ENCODE measurements at regions not wholly inside any gene's neighbourhood (a gene's known extent, or its start where the extent isn't known, plus 50 kb on each side); places are given as distances from the start of the nearest gene placed in this dataset.

GRCh38 chr21:16580661-16581060 is 850.9 kb downstream of the USP25 start:
- WGBS (ENCODE audit: extremely low coverage, insufficient coverage, insufficient read length): no CpG with 5 or more reads among the region's 2 CpGs
- no peak overlapping the region for H3K23ac ChIP-seq (ENCODE audit: low read length)
- H3K36me3 ChIP-seq (ENCODE audit: control insufficient read depth in 1 of 2, insufficient read depth in 2 of 2, low read length in 2 of 2): no peaks in the 10 kb centered on the region

GRCh38 chr21:16583556-16583955 is 853.8 kb downstream of the USP25 start:
- WGBS (ENCODE audit: extremely low coverage, insufficient coverage, insufficient read length): no CpG with 5 or more reads among the region's 1 CpG
- no peaks in the 10 kb centered on the region for H3K79me1 ChIP-seq (ENCODE audit: low read length)
- H3K27me3 ChIP-seq (ENCODE audit: insufficient read depth, low read length): no peaks in the 10 kb centered on the region
- H3K4me2 ChIP-seq (ENCODE audit: low read length): no peak overlapping the region
- H3K18ac ChIP-seq (ENCODE audit: low read length): no peak overlapping the region
- no peaks in the 10 kb centered on the region for H3K9me3 ChIP-seq (ENCODE audit: insufficient read depth, low read depth, low read length)
- H3K79me2 ChIP-seq (ENCODE audit: control insufficient read depth, insufficient read depth, low read length, poor library complexity): no peaks in the 10 kb centered on the region
- peaks cover 4 to 5% of the 10 kb centered on the region in 2 experiments for H3K4me1 ChIP-seq (ENCODE audit: control insufficient read depth in 1 of 2, insufficient read depth in 2 of 2, low read length in 2 of 2)
- H3K4ac ChIP-seq (ENCODE audit: low read depth, low read length): no peak overlapping the region
- no peak overlapping the region for H2BK120ac ChIP-seq (ENCODE audit: insufficient read depth, low read length, poor library complexity)
- no peak overlapping the region for H3K4me3 ChIP-seq (ENCODE audit: low read depth, low read length)
- no peak overlapping the region for H2BK5ac ChIP-seq (ENCODE audit: low read depth, low read length, poor library complexity)
- no peak overlapping the region for H4K12ac ChIP-seq (ENCODE audit: low read depth, low read length)
- no peak overlapping the region for H2AFZ ChIP-seq (ENCODE audit: insufficient read depth, low read length, poor library complexity)
- no peak overlapping the region for H2BK12ac ChIP-seq (ENCODE audit: low read length)
- no peak overlapping the region for H3K27ac ChIP-seq (ENCODE audit: low read depth, low read length)
- no peak overlapping the region for H3K14ac ChIP-seq (ENCODE audit: low read length)
- no peak for DNase-seq
- no peak overlapping the region for H3K23ac ChIP-seq (ENCODE audit: low read length)
- no peak overlapping the region for H4K91ac ChIP-seq (ENCODE audit: low read depth, low read length)
- H3K36me3 ChIP-seq (ENCODE audit: control insufficient read depth in 1 of 2, insufficient read depth in 2 of 2, low read length in 2 of 2): no peaks in the 10 kb centered on the region
- H3K9ac ChIP-seq (ENCODE audit: low read length): no peak overlapping the region
- H2AK5ac ChIP-seq (ENCODE audit: low read length): no peak overlapping the region
- H4K8ac ChIP-seq (ENCODE audit: low read depth, low read length): no peak overlapping the region

More at GRCh38 chr21:16580661-16581060, 850.9 kb downstream of the USP25 start:
- Histone ChIP-seq H2BK120ac (ENCODE audit: insufficient read depth, low read length, poor library complexity) (no peak overlapping the region), H3K79me1 (ENCODE audit: low read length) (no peaks in the 10 kb centered on the region), H3K9ac (ENCODE audit: low read length) (no peak overlapping the region), H3K27me3 (ENCODE audit: insufficient read depth, low read length) (no peaks in the 10 kb centered on the region), H3K9me3 (ENCODE audit: insufficient read depth, low read depth, low read length) (no peaks in the 10 kb centered on the region), H3K18ac (ENCODE audit: low read length) (no peak overlapping the region), H2AFZ (ENCODE audit: insufficient read depth, low read length, poor library complexity) (no peak overlapping the region), H3K14ac (ENCODE audit: low read length) (no peak overlapping the region), H3K4ac (ENCODE audit: low read depth, low read length) (no peak overlapping the region), H4K91ac (ENCODE audit: low read depth, low read length) (no peak overlapping the region), H3K4me3 (ENCODE audit: low read depth, low read length) (no peak overlapping the region), H2AK5ac (ENCODE audit: low read length) (no peak overlapping the region), H3K27ac (ENCODE audit: low read depth, low read length) (no peak overlapping the region), H4K8ac (ENCODE audit: low read depth, low read length) (no peak overlapping the region), H4K12ac (ENCODE audit: low read depth, low read length) (no peak overlapping the region), H3K79me2 (ENCODE audit: control insufficient read depth, insufficient read depth, low read length, poor library complexity) (no peaks in the 10 kb centered on the region), H3K4me2 (ENCODE audit: low read length) (no peak overlapping the region), H2BK5ac (ENCODE audit: low read depth, low read length, poor library complexity) (no peak overlapping the region), H2BK12ac (ENCODE audit: low read length) (no peak overlapping the region), H3K4me1 (ENCODE audit: control insufficient read depth in 1 of 2, insufficient read depth in 2 of 2, low read length in 2 of 2) (no peaks in the 10 kb centered on the region)
- DNase-seq: no peak

GRCh38 chr21:16584756-16585155 is 855.0 kb downstream of the USP25 start:
- H3K4me3 ChIP-seq (ENCODE audit: low read depth, low read length): no peak overlapping the region
- no peak overlapping the region for H2BK120ac ChIP-seq (ENCODE audit: insufficient read depth, low read length, poor library complexity)
- no peak overlapping the region for H4K12ac ChIP-seq (ENCODE audit: low read depth, low read length)
- no peak overlapping the region for H2BK12ac ChIP-seq (ENCODE audit: low read length)
- H3K14ac ChIP-seq (ENCODE audit: low read length): no peak overlapping the region
- H3K23ac ChIP-seq (ENCODE audit: low read length): no peak overlapping the region
- no peak for DNase-seq
- no peak overlapping the region for H2BK5ac ChIP-seq (ENCODE audit: low read depth, low read length, poor library complexity)
- no peak overlapping the region for H2AK5ac ChIP-seq (ENCODE audit: low read length)
- no CpG with 5 or more reads among the region's 1 CpG for WGBS (ENCODE audit: extremely low coverage, insufficient coverage, insufficient read length)
- no peak overlapping the region for H3K27ac ChIP-seq (ENCODE audit: low read depth, low read length)
- H3K4ac ChIP-seq (ENCODE audit: low read depth, low read length): no peak overlapping the region
- H3K27me3 ChIP-seq (ENCODE audit: insufficient read depth, low read length): no peaks in the 10 kb centered on the region
- no peak overlapping the region for H4K91ac ChIP-seq (ENCODE audit: low read depth, low read length)
- H3K79me2 ChIP-seq (ENCODE audit: control insufficient read depth, insufficient read depth, low read length, poor library complexity): no peaks in the 10 kb centered on the region
- peaks cover 4 to 5% of the 10 kb centered on the region in 2 experiments for H3K4me1 ChIP-seq (ENCODE audit: control insufficient read depth in 1 of 2, insufficient read depth in 2 of 2, low read length in 2 of 2)
- no peak overlapping the region for H3K4me2 ChIP-seq (ENCODE audit: low read length)
- H3K36me3 ChIP-seq (ENCODE audit: control insufficient read depth in 1 of 2, insufficient read depth in 2 of 2, low read length in 2 of 2): no peaks in the 10 kb centered on the region
- no peaks in the 10 kb centered on the region for H3K79me1 ChIP-seq (ENCODE audit: low read length)
- H2AFZ ChIP-seq (ENCODE audit: insufficient read depth, low read length, poor library complexity): no peak overlapping the region
- no peaks in the 10 kb centered on the region for H3K9me3 ChIP-seq (ENCODE audit: insufficient read depth, low read depth, low read length)
- H3K9ac ChIP-seq (ENCODE audit: low read length): no peak overlapping the region
- H4K8ac ChIP-seq (ENCODE audit: low read depth, low read length): no peak overlapping the region
- no peak overlapping the region for H3K18ac ChIP-seq (ENCODE audit: low read length)

- Histone ChIP-seq H3K4me2 (ENCODE audit: low read length) (no peak overlapping the region), H2AFZ (ENCODE audit: insufficient read depth, low read length, poor library complexity) (no peak overlapping the region), H3K9me3 (ENCODE audit: insufficient read depth, low read depth, low read length) (no peaks in the 10 kb centered on the region), H2BK5ac (ENCODE audit: low read depth, low read length, poor library complexity) (no peak overlapping the region), H4K12ac (ENCODE audit: low read depth, low read length) (no peak overlapping the region), H4K8ac (ENCODE audit: low read depth, low read length) (no peak overlapping the region), H3K36me3 (ENCODE audit: control insufficient read depth in 1 of 2, insufficient read depth in 2 of 2, low read length in 2 of 2) (no peaks in the 10 kb centered on the region), H3K18ac (ENCODE audit: low read length) (no peak overlapping the region), H3K4ac (ENCODE audit: low read depth, low read length) (no peak overlapping the region), H3K4me3 (ENCODE audit: low read depth, low read length) (no peak overlapping the region), H3K27ac (ENCODE audit: low read depth, low read length) (no peak overlapping the region), H3K79me1 (ENCODE audit: low read length) (no peaks in the 10 kb centered on the region), H4K91ac (ENCODE audit: low read depth, low read length) (no peak overlapping the region), H2BK12ac (ENCODE audit: low read length) (no peak overlapping the region), H2BK120ac (ENCODE audit: insufficient read depth, low read length, poor library complexity) (no peak overlapping the region), H3K27me3 (ENCODE audit: insufficient read depth, low read length) (no peaks in the 10 kb centered on the region), H3K23ac (ENCODE audit: low read length) (no peak overlapping the region), H2AK5ac (ENCODE audit: low read length) (no peak overlapping the region), H3K9ac (ENCODE audit: low read length) (no peak overlapping the region), H3K79me2 (ENCODE audit: control insufficient read depth, insufficient read depth, low read length, poor library complexity) (no peaks in the 10 kb centered on the region), H3K4me1 (ENCODE audit: control insufficient read depth in 1 of 2, insufficient read depth in 2 of 2, low read length in 2 of 2) (peaks cover 4 to 5% of the 10 kb centered on the region in 2 experiments), H3K14ac (ENCODE audit: low read length) (no peak overlapping the region)
- no CpG with 5 or more reads among the region's 3 CpGs for WGBS (ENCODE audit: extremely low coverage, insufficient coverage, insufficient read length)
- no peak for DNase-seq
Observed at GRCh38 chr21:16585896-16586295, 856.1 kb downstream of the USP25 start.
